Heart left ventricle (tissue), 16 donors: ENCODE measurements at regions not wholly inside any gene's neighbourhood (a gene's known extent, or its start where the extent isn't known, plus 50 kb on each side); places are given as distances from the start of the nearest gene placed in this dataset.

Experiments
- ATAC-seq, 4 donors: fragments of 200-7000 bp; cut with Tn5 transposase; one replicate each; pipeline ENCODE4 v1.9.1; 2020 to 2022; ENCODE audit warnings: moderate library complexity in 4 of 4, mild to moderate bottlenecking in 3 of 4, moderate number of reproducible peaks in 1 of 4
- DNase-seq, 5 donors: peaks; one replicate each; pipeline ENCODE4 v3.0.0-alpha.2; 2020
- H3K27ac ChIP-seq, 12 donors: fragments of 200-600 bp; sonication (generic) in 4 of 12; one replicate each; pipeline versions ENCODE4 v1.5.0 to v1.8.0; 2016 to 2022; ENCODE audit warnings: mild to moderate bottlenecking in 2 of 12
- H3K27me3 ChIP-seq, 9 donors: fragments of 200-600 bp; sonication (generic) in 2 of 9; one replicate each; pipeline versions ENCODE4 v1.5.1 to v1.8.0; 2016 to 2022; ENCODE audit warnings: mild to moderate bottlenecking in 3 of 9
- H3K36me3 ChIP-seq, 9 donors: fragments of 200-600 bp; sonication (generic) in 2 of 9; one replicate each; pipeline versions ENCODE4 v1.5.0 to v1.8.0; 2018 to 2022; ENCODE audit warnings: mild to moderate bottlenecking in 2 of 9
- H3K4me1 ChIP-seq, 12 donors: fragments of 200-600 bp; sonication (generic) in 4 of 12; one replicate each; pipeline versions ENCODE4 v1.5.0 to v1.8.0; 2016 to 2022; ENCODE audit warnings: mild to moderate bottlenecking in 3 of 12
- H3K4me3 ChIP-seq, 12 donors: fragments of 200-600 bp; sonication (generic) in 4 of 12; one replicate each; pipeline versions ENCODE4 v1.5.0 to v1.8.0; 2017 to 2022; ENCODE audit warnings: mild to moderate bottlenecking in 9 of 12, moderate library complexity in 4 of 12
- H3K9me3 ChIP-seq, 12 donors: fragments of 200-600 bp; sonication (generic) in 4 of 12; one replicate each; pipeline versions ENCODE4 v1.5.0 to v1.8.0; 2016 to 2022; ENCODE audit warnings: mild to moderate bottlenecking in 1 of 12
- POLR2A ChIP-seq, 2 donors: fragments of 450-650 bp; IDR thresholded peaks; one replicate each; pipeline ENCODE4 v1.6.1; 2017; ENCODE audit warnings: antibody characterized with exemption in 2 of 2, mild to moderate bottlenecking in 2 of 2, moderate library complexity in 2 of 2
- WGBS, 4 donors: extraction: QIAGEN DNeasy Blood & Tissue Kit in 2 of 4; methylation state at CpG; one replicate each; pipeline versions ENCODE4 v1.1.5 to v1.1.7; 2013 to 2018; 5-methylcytosine and 5-hydroxymethylcytosine counted together
- intact Hi-C, 10 donors: fragments of 100-400 bp; cut with DNase I; formaldehyde crosslinking; loops; one replicate each; pipeline versions ENCODE4 v1.11.1 to v1.14.2; 2022
- TF ChIP-seq, protein P1 (sequence below), 12 donors: fragments of 200-600 bp; sonication (generic) in 4 of 12; IDR thresholded peaks; one replicate each; pipeline versions ENCODE4 v1.5.0 to v1.8.0; 2018 to 2022; ENCODE audit warnings: antibody characterized with exemption in 12 of 12, mild to moderate bottlenecking in 5 of 12
- donor health status: ischemic (EF 13 %, LVEDD 7.1; RV severe dilation, severe dysfunction).
- donor health status: healthy with polysubstance abuse.
- donor health status: DM: no; HTN: yes; CAD: no.
- donor health status: DM: no; HTN: no; CAD: no.
- donor health status: ischemic (EF 25% LVEDD 6.9; RV normal size, moderate dysfunction).
- donor health status: ischemic (EF 25% LVEDD 5.7; RV mildly dilated, moderate dysfunction).
- donor health status: healthy.
- donor health status: DM: yes; HTN: yes; CAD: no.
- donor health status: ischemic (EF 35%, LVEDD 5.7; RV mildly dilated, moderate dysfunction).
- donor health status: nonischemic (EF 11% LVEDD 7.7; RV severe dilation, severe dysfunction).
- donor health status: DM: yes; HTN: yes; CAD: no.
- donor health status: PGD.
- donor health status: ischemic (EF 29% LVEDD 5.4; RV normal size, mild dysfunction).
- donor health status: nonischemic (EF 23%, LVEDD 6.1; RV moderate dilation, normal function).

DNA sequence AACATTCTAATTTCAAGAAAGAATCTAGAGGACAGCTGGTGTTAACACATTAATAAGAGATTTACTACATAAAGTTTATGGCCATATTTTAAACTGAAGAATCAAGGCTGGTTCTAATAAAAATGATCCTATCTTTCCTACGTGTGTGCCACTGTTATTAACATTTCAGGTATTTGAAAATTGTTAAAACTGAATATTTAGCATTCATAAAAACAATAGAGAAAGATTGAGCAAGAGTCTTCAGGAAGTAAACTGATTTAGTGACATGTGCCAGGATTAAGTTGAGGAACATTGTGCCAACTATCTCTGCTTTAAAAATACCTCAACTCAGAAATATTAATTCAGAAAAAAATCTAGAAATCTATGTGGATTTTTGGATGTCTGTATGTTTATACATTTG, 810.1 kb downstream of the FAT4 start:
- Histone ChIP-seq H3K27ac (no peak overlapping the region), H3K4me1 (no peaks in the 10 kb centered on the region), H3K4me3 (no peak overlapping the region), H3K27me3 (no peaks in the 10 kb centered on the region), H3K36me3 (no peaks in the 10 kb centered on the region), H3K9me3 (peaks cover 0 to 4% (median 0%) of the 10 kb centered on the region in 12 donors)
- intact Hi-C loops, result no loop called here
- WGBS, 4 donors, result 40 to 48% (median 47%) methylated on average over 1 of the region's 1 CpG
- DNase-seq (no peak), ATAC-seq (no peak)
- TF ChIP-seq POLR2A (IDR thresholded peaks at IDR 0.05), result no peak
- TF ChIP-seq, protein P1, sequence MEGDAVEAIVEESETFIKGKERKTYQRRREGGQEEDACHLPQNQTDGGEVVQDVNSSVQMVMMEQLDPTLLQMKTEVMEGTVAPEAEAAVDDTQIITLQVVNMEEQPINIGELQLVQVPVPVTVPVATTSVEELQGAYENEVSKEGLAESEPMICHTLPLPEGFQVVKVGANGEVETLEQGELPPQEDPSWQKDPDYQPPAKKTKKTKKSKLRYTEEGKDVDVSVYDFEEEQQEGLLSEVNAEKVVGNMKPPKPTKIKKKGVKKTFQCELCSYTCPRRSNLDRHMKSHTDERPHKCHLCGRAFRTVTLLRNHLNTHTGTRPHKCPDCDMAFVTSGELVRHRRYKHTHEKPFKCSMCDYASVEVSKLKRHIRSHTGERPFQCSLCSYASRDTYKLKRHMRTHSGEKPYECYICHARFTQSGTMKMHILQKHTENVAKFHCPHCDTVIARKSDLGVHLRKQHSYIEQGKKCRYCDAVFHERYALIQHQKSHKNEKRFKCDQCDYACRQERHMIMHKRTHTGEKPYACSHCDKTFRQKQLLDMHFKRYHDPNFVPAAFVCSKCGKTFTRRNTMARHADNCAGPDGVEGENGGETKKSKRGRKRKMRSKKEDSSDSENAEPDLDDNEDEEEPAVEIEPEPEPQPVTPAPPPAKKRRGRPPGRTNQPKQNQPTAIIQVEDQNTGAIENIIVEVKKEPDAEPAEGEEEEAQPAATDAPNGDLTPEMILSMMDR (IDR thresholded peaks at IDR 0.05), result no peak

DNA sequence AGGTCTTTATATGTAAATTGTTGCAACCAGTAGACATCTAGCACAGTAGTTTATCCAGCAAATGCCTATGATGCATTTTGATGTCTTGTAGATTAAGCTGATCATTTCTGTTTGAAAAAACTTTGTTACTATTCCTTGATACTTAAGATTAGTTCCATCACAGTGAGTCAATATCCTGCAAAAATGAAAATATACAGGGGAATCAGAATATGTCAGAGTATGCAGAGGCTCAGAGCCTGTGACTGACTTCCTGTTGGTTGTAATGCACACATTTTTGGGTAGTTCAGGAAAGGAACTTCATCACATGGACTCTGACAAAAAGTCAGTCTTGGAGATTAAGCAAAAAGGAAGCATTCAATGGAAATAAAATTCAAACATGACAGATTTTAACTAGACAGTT, 815.5 kb downstream of the FAT4 start:
- ATAC-seq (no peak), DNase-seq (no peak)
- H3K27me3 ChIP-seq, result no peaks in the 10 kb centered on the region
- H3K4me1 ChIP-seq, result no peaks in the 10 kb centered on the region
- no peaks in the 10 kb centered on the region for H3K36me3 ChIP-seq
- intact Hi-C loops, result no loop called here
- no peak overlapping the region for H3K4me3 ChIP-seq
- peaks cover 0 to 2% (median 0%) of the 10 kb centered on the region in 12 donors for H3K9me3 ChIP-seq
- TF ChIP-seq, protein P1 (IDR thresholded peaks at IDR 0.05), result no peak
- no peak for TF ChIP-seq POLR2A (IDR thresholded peaks at IDR 0.05)
- no peak overlapping the region for H3K27ac ChIP-seq

DNA sequence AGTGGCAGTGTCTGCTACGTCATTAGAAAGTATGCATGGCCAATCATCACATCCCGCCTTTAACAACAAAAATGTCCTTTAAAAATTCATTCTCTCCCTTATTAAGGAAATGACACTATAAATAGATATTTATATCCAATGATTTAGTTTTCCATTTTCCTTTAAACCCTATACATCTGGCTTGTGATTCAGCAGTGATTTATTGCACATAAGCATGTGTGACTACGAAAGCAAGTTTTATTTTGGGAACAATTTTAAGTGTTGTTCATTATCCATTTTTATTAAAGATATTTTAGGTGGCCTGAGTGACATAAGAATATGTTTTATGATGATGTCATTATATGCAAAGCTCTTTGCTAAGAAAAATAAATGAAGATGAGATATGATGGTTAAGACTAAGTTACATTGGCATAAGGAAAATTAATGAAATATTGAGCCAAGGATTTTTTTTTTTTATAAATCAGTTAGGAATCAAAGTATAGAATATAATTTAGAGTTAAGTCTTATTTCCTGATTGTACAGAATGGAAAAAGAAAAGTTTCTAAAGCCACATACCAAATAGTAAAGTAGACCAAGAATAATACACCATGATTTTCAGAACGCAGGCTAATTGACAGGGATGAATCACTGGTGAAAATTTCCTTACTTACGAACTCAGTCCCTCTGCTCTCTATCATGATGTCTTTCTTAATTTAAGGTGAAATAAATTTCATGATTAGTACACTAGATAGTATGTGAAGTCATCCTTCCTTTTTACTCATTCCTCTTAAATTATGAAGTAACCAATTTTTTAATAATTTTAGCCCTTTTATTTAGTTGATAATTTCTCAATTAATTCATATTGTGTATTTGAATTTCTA, 822.4 kb downstream of the FAT4 start:
- WGBS, 4 donors, result 75 to 87% (median 82%) methylated on average over 5 of the region's 5 CpGs
- H3K9me3 ChIP-seq, result peaks cover 0 to 2% (median 0%) of the 10 kb centered on the region in 12 donors
- no peaks in the 10 kb centered on the region for H3K36me3 ChIP-seq
- H3K4me1 ChIP-seq, result no peaks in the 10 kb centered on the region
- no peak for ATAC-seq
- no peak for DNase-seq
- intact Hi-C loops, result no loop called here
- TF ChIP-seq, protein P1 (IDR thresholded peaks at IDR 0.05), result no peak
- no peak for TF ChIP-seq POLR2A (IDR thresholded peaks at IDR 0.05)
- H3K4me3 ChIP-seq, result no peak overlapping the region
- no peak overlapping the region for H3K27ac ChIP-seq
- H3K27me3 ChIP-seq, result no peaks in the 10 kb centered on the region

DNA sequence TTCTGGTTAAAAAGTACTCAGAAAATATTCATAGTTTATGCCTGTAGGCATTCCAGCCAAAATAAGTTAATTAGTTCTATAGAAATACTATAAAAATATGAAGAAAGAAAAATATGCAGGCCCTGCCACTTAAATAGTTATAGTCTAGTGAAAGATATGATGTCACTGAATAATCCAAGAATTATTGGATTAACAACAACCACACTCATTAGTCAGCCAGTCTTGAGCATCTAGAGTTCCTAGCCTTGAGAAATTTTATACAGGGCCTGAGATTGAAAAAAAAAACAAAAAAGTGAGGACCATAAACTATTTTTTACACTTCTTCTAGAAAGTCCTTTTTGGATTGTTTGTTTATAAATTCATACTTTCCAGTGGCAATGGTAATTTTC, 823.0 kb downstream of the FAT4 start:
- intact Hi-C loops, result no loop called here
- no peak for DNase-seq
- Histone ChIP-seq H3K27me3 (no peaks in the 10 kb centered on the region), H3K36me3 (no peaks in the 10 kb centered on the region), H3K27ac (no peak overlapping the region), H3K4me1 (no peaks in the 10 kb centered on the region), H3K4me3 (no peak overlapping the region), H3K9me3 (peaks cover 0 to 2% (median 0%) of the 10 kb centered on the region in 12 donors)
- TF ChIP-seq POLR2A (IDR thresholded peaks at IDR 0.05), result no peak
- TF ChIP-seq, protein P1 (IDR thresholded peaks at IDR 0.05), result no peak
- no peak for ATAC-seq
